Subcutaneous abdominal adipose tissue (tissue), 5 donors: ENCODE measurements at regions not wholly inside any gene's neighbourhood (a gene's known extent, or its start where the extent isn't known, plus 50 kb on each side); places are given as distances from the start of the nearest gene placed in this dataset.
"Not testable (repeated sequence)": the region's sequence is repeated elsewhere in the genome, so short reads cannot be mapped to it uniquely, and the experiment has no call there.

Source experiments
- H3K27ac ChIP-seq: one replicate; pipeline ENCODE4 v1.7.0; 2013; ENCODE audit warnings: low read depth, mild to moderate bottlenecking, inconsistent platforms, low read length, moderate library complexity
- H3K27me3 ChIP-seq, 5 donors: one replicate each; pipeline ENCODE4 v1.7.0; 2013; ENCODE audit warnings: low read length in 5 of 5, inconsistent platforms in 1 of 5; ENCODE audit not compliant: control insufficient read depth in 5 of 5, insufficient read depth in 4 of 5
- H3K36me3 ChIP-seq, 5 donors: one replicate each; pipeline ENCODE4 v1.7.0; 2013; ENCODE audit warnings: low read length in 5 of 5; ENCODE audit not compliant: control insufficient read depth in 5 of 5, insufficient read depth in 5 of 5
- H3K4me1 ChIP-seq, 5 donors: one replicate each; pipeline ENCODE4 v1.7.0; 2013; ENCODE audit warnings: low read length in 5 of 5, mild to moderate bottlenecking in 3 of 5, moderate library complexity in 1 of 5; ENCODE audit not compliant: control insufficient read depth in 5 of 5, insufficient read depth in 5 of 5
- H3K4me3 ChIP-seq, 5 donors: one replicate each; pipeline ENCODE4 v1.7.0; 2013; ENCODE audit warnings: low read length in 5 of 5, low read depth in 1 of 5
- H3K9ac ChIP-seq, 5 donors: one replicate each; pipeline ENCODE4 v1.7.0; 2013; ENCODE audit warnings: low read length in 5 of 5, mild to moderate bottlenecking in 4 of 5, moderate library complexity in 3 of 5
- H3K9me3 ChIP-seq, 5 donors: one replicate each; pipeline ENCODE4 v1.7.0; 2013; ENCODE audit warnings: low read length in 5 of 5; ENCODE audit not compliant: control insufficient read depth in 5 of 5
- donor health status: healthy.
- donor health status: healthy.
- donor health status: healthy.
- donor health status: healthy.
- donor health status: healthy.

DNA sequence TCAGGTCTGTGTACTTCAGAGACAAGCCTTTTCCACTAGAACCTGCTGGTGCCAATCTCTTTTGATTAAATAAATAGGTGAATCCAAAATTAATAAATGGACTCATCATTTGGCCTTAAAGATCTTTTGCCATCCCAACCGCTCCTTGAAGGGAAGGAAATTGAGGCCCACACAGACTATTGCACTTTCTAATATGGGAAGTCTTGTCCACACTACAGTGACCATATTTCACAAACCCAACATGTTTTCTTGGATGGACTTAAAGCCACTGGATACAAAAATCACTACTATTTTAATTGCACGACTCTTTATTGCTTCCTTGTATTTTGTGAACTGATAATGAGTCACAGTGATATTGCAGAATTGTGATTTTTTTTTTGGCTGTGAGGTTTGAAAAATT lies 135.0 kb downstream of the DIRAS2 start:
- H3K27me3 ChIP-seq = no peaks in the 10 kb centered on the region
- no peaks in the 10 kb centered on the region for H3K36me3 ChIP-seq
- no peaks in the 10 kb centered on the region for H3K4me1 ChIP-seq
- no peak overlapping the region for H3K4me3 ChIP-seq
- H3K9me3 ChIP-seq = no peaks in the 10 kb centered on the region
- no peak overlapping the region for H3K9ac ChIP-seq
- H3K27ac ChIP-seq = no peak overlapping the region

DNA sequence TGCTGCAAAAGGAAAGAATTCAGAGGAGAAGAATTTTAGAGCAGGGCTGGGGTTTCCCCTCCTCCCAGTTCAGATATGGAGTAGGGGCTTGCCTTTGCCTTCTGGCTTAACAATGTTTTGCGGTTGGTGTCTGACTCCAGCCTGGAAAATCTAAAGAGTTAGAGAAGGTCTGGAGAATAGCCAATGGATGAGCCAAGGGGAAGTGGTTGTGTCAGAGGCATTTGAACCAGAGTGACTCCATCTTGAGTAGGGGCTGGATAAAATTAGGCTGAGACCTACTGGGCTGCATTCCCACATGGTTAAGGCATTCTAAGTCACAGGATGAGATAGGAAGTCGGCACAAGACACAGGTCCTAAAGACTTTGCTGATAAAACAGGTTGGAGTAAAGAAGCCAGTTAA lies 133.7 kb downstream of the DIRAS2 start:
- H3K9ac ChIP-seq = no peak overlapping the region
- H3K27ac ChIP-seq = no peak overlapping the region
- no peaks in the 10 kb centered on the region for H3K36me3 ChIP-seq
- H3K27me3 ChIP-seq = no peaks in the 10 kb centered on the region
- no peak overlapping the region for H3K4me3 ChIP-seq
- H3K4me1 ChIP-seq = no peaks in the 10 kb centered on the region
- H3K9me3 ChIP-seq = no peaks in the 10 kb centered on the region

DNA sequence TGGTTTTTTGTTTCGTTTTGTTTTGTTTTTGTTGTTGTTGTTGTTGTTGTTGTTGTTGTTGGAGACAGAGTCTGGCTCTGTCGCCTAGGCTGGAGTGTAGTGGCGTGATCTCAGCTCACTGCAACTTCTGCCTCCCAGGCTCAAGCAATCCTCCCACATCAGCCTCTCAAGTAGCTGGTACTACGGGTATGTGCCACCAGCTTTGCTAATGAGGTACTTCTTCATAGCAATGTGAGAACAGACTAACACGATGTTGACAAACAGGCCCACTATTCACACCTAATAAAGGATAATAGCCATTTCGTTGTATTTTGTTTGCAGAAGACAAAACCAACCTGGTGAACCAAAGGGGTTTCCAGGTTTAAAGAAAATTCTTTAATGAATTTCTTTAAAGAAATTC lies 130.9 kb downstream of the DIRAS2 start:
- Histone ChIP-seq H3K27ac (no peak overlapping the region), H3K9ac (no peak overlapping the region), H3K9me3 (no peaks in the 10 kb centered on the region), H3K27me3 (no peaks in the 10 kb centered on the region), H3K36me3 (no peaks in the 10 kb centered on the region), H3K4me3 (no peak overlapping the region), H3K4me1 (no peaks in the 10 kb centered on the region)

DNA sequence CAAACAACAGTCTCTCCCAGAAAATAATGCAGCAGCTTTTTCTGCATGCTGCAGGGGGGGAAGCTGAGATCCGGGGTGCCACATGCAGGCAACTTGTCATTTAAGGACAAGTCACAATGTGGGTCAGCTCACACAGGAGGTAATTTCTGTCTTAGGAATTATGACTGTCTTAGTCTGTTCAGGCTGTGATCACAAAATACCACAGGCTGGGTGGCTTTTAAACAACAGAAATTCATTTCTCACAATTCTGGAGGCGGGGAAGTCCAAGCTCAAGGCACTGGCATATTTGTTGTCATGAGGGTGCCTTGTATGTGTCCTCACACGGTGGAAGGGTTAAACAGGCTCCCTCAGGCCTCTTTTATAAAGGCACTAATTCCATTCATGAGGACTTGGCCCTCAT lies 127.7 kb downstream of the DIRAS2 start:
- H3K27me3 ChIP-seq = no peaks in the 10 kb centered on the region
- no peak overlapping the region for H3K4me3 ChIP-seq
- no peak overlapping the region for H3K9ac ChIP-seq
- no peaks in the 10 kb centered on the region for H3K36me3 ChIP-seq
- H3K27ac ChIP-seq = no peak overlapping the region
- H3K9me3 ChIP-seq = no peaks in the 10 kb centered on the region
- no peaks in the 10 kb centered on the region for H3K4me1 ChIP-seq

DNA sequence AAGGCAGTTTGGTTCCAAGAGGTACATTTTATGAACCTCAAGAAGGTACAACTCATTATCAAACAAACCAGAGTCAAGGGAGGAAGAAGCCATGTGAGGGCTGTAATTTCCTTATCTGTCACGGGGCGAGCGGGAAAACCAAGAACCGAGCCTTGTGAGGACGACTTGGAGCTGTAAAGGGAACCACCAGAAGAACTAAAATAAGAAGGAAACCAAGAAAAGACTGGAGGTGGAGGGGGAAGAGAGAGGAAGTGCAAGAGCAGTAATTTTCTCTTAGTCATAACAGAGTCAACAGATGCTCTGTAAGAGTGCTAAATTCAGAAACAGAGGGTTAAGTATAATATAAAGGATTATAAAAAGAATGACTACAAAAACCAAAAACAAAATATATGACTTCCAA lies 127.1 kb downstream of the DIRAS2 start:
- Histone ChIP-seq H3K9ac (no peak overlapping the region), H3K27me3 (no peaks in the 10 kb centered on the region), H3K27ac (no peak overlapping the region), H3K36me3 (no peaks in the 10 kb centered on the region), H3K4me3 (no peak overlapping the region), H3K9me3 (no peaks in the 10 kb centered on the region), H3K4me1 (no peaks in the 10 kb centered on the region)

DNA sequence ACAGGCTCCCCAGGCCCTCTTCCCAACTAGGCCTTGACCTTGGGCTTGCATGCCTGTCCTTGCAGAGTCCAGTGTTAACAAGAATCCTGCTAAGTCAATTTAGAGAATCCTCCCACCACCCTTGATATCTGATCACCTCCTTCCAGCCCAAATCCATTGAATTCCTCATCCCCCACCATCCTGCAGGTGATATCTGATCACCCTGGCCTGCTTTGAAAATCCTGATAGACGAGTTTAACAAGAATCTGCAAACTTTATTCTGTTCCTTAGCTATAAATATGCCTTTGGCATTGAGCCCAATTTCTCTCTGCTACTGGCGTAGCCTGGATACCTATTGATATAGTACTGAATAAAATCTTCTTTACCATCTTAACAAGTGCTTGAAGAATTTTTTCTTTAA lies 125.5 kb downstream of the DIRAS2 start:
- no peak overlapping the region for H3K27ac ChIP-seq
- no peaks in the 10 kb centered on the region for H3K36me3 ChIP-seq
- H3K9ac ChIP-seq = no peak overlapping the region
- H3K4me1 ChIP-seq = no peaks in the 10 kb centered on the region
- H3K27me3 ChIP-seq = peaks cover 0 to 3% (median 0%) of the 10 kb centered on the region in 5 donors
- no peaks in the 10 kb centered on the region for H3K9me3 ChIP-seq
- no peak overlapping the region for H3K4me3 ChIP-seq

DNA sequence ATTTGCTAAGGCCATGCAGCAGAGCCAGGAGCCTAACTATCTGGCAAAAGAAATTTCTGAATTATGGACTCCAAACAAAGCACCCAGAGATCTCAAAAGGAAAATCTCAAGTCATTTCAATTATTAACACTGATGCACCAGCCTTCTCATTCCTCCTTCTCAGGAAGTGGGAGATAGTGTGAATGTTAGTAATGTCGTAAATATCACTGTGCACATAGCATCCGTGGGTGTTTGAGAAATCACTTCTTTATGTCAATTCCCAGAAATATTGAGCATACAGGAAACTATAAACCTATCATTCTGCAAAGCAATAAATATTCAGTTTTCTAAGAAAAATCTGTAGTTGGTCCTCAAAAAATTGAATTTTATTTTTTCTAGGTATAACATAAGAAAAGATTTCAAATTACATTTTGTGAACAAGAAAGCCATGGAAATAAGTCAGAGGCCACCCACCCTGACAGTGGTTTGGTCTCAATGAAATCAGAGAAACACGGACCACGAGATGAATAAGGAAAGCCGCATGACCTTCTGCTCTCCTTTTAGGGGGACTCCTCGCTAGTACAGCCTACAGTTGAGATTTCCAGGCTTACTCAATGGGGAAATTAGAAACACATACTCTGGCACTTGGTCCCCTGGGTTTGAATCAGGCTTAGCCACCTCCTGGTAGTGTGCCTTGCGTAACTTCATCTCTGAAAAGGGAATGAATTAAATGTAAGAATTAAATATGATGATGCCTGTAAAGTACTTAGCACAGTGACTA lies 120.6 kb downstream of the DIRAS2 start:
- H3K9me3 ChIP-seq = no peaks in the 10 kb centered on the region
- no peaks in the 10 kb centered on the region for H3K36me3 ChIP-seq

DNA sequence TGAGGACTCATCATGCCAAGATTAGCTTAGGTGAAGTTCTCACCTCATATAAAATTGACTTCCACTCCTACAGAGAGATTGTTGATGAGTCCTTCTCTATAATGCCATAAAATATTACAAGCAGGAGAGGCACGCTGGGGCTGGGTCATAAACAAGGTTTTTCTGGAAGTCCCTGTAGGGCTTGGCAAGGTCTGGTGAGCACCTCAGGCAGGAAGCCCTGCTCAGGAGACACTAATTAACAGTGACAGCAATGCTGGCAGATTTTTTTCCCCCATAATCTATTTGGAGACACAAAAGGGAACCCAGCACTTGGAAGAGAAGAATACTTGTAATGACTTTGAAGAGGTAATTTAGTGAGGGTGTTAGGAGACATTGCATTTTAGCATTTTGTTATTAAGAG lies 118.7 kb downstream of the DIRAS2 start:
- no peaks in the 10 kb centered on the region for H3K4me1 ChIP-seq
- H3K27ac ChIP-seq = no peak overlapping the region
- H3K9me3 ChIP-seq = peaks cover 0 to 3% (median 0%) of the 10 kb centered on the region in 5 donors
- H3K27me3 ChIP-seq = peaks cover 0 to 10% (median 0%) of the 10 kb centered on the region in 5 donors
- no peak overlapping the region for H3K4me3 ChIP-seq
- H3K9ac ChIP-seq = no peak overlapping the region
- no peaks in the 10 kb centered on the region for H3K36me3 ChIP-seq

More for the DNA sequence above, 120.6 kb downstream of the DIRAS2 start:
- Histone ChIP-seq H3K4me3 (no peak overlapping the region), H3K27me3 (peaks cover 0 to 10% (median 0%) of the 10 kb centered on the region in 5 donors), H3K4me1 (no peaks in the 10 kb centered on the region), H3K9ac (no peak overlapping the region), H3K27ac (no peak overlapping the region)

DNA sequence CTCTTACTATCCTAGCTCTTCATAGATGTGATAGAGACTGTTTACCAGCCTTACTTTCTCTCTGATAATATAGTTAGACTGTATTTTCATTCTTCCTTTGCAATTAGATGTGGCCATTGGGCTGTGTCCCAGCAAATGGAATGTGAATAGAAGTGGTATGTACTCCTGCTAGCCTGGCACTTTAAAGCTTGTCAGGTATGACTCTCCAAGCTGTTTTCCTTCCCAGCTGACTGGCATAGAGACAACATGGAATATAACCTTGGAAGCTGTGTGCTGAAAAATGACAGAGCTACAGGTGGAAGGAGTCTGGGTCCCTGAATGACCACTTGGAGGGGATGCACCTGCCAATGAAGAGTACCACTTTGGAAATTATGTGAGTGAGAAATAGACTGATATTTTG lies 116.2 kb downstream of the DIRAS2 start:
- H3K9ac ChIP-seq = no peak overlapping the region
- no peaks in the 10 kb centered on the region for H3K36me3 ChIP-seq
- peaks cover 0 to 8% (median 0%) of the 10 kb centered on the region in 5 donors for H3K27me3 ChIP-seq
- peaks cover 0 to 3% (median 0%) of the 10 kb centered on the region in 5 donors for H3K9me3 ChIP-seq
- no peak overlapping the region for H3K27ac ChIP-seq
- no peak overlapping the region for H3K4me3 ChIP-seq
- no peaks in the 10 kb centered on the region for H3K4me1 ChIP-seq

DNA sequence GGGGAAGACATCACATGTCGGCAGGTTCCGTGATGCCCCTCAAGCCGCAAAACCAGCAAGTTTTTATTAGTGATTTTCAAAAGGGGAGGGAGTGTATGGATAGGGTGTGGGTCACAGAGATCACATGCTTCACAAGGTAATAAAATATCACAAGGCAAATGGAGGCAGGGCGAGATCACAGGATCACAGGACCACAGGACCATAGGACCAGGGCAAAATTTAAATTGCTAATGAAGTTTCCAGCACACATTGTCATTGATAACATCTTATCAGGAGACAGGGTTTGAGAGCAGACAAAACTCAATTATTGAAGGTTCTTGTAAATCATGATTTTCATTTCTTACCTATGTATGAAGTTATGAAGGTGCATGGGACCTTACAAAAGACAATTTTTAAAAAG lies 106.5 kb downstream of the DIRAS2 start:
- H3K36me3 ChIP-seq, H3K27ac ChIP-seq, H3K4me3 ChIP-seq, H3K9ac ChIP-seq, H3K4me1 ChIP-seq, H3K27me3 ChIP-seq, H3K9me3 ChIP-seq: not testable (repeated sequence)
